Colonic mucosa (tissue), 4 donors: ENCODE measurements at regions not wholly inside any gene's neighbourhood (a gene's known extent, or its start where the extent isn't known, plus 50 kb on each side); places are given as distances from the start of the nearest gene placed in this dataset.

Source experiments
- DNase-seq: peaks from one replicate; pipeline ENCODE4 v3.0.0-alpha.2; 2020
- H3K27ac ChIP-seq: fragments of 200-600 bp; one replicate; pipeline ENCODE4 v1.8.0; 2021
- H3K27me3 ChIP-seq: fragments of 200-600 bp; one replicate; pipeline ENCODE4 v1.8.0; 2021
- H3K36me3 ChIP-seq: fragments of 200-600 bp; one replicate; pipeline ENCODE4 v1.8.0; 2021
- H3K4me1 ChIP-seq: fragments of 200-600 bp; one replicate; pipeline ENCODE4 v1.8.0; 2021; ENCODE audit warnings: mild to moderate bottlenecking
- H3K4me3 ChIP-seq: fragments of 200-600 bp; one replicate; pipeline ENCODE4 v1.8.0; 2021
- H3K9ac ChIP-seq, 2 donors: one replicate each; pipeline ENCODE4 v1.7.0; 2013; ENCODE audit warnings: control low read depth in 2 of 2, low read depth in 2 of 2, low read length in 2 of 2
- H3K9me3 ChIP-seq: fragments of 200-600 bp; one replicate; pipeline ENCODE4 v1.8.0; 2021
- CTCF ChIP-seq: fragments of 200-600 bp; IDR thresholded peaks from one replicate; pipeline ENCODE4 v1.8.0; 2022; ENCODE audit warnings: antibody characterized with exemption, mild to moderate bottlenecking
- intact Hi-C: fragments of 100-400 bp; cut with DNase I; formaldehyde crosslinking; loops from one replicate; pipeline ENCODE4 v1.14.1; 2022
- donor health status: healthy.
- donor health status: DM: no; HTN: no; CAD: no.
- donor health status: DM: no; HTN: no; CAD: no.

GRCh38 chr12:115320451-115320850 is 636.5 kb upstream of the TBX3 start:
- Histone ChIP-seq H3K36me3 (no peaks in the 10 kb centered on the region), H3K9me3 (no peaks in the 10 kb centered on the region), H3K9ac (no peak overlapping the region), H3K27ac (no peak overlapping the region), H3K4me1 (no peaks in the 10 kb centered on the region), H3K27me3 (no peaks in the 10 kb centered on the region), H3K4me3 (no peak overlapping the region)
- no peak for DNase-seq
- intact Hi-C loops, result no loop called here
- TF ChIP-seq CTCF, result no peak

GRCh38 chr12:115319446-115320040 is 635.6 kb upstream of the TBX3 start:
- intact Hi-C loops, result no loop called here
- H3K27me3 ChIP-seq, result no peaks in the 10 kb centered on the region

GRCh38 chr12:115313929-115314328 is 630.0 kb upstream of the TBX3 start:
- no peak for DNase-seq
- no peak overlapping the region for H3K4me3 ChIP-seq
- TF ChIP-seq CTCF, result no peak
- H3K4me1 ChIP-seq, result no peaks in the 10 kb centered on the region
- intact Hi-C loops, result no loop called here
- no peak overlapping the region for H3K27ac ChIP-seq
- H3K9me3 ChIP-seq, result no peaks in the 10 kb centered on the region
- no peaks in the 10 kb centered on the region for H3K36me3 ChIP-seq
- H3K27me3 ChIP-seq, result no peaks in the 10 kb centered on the region
- H3K9ac ChIP-seq, result no peak overlapping the region

More at GRCh38 chr12:115319446-115320040, 635.6 kb upstream of the TBX3 start:
- no peak overlapping the region for H3K9ac ChIP-seq
- H3K27ac ChIP-seq, result no peak overlapping the region
- no peaks in the 10 kb centered on the region for H3K4me1 ChIP-seq
- no peak for TF ChIP-seq CTCF
- H3K9me3 ChIP-seq, result no peaks in the 10 kb centered on the region
- no peaks in the 10 kb centered on the region for H3K36me3 ChIP-seq
- no peak overlapping the region for H3K4me3 ChIP-seq
- no peak for DNase-seq

- intact Hi-C loops, result no loop called here
- DNase-seq, result no peak
- H3K9me3 ChIP-seq, result no peaks in the 10 kb centered on the region
- H3K36me3 ChIP-seq, result no peaks in the 10 kb centered on the region
- TF ChIP-seq CTCF, result no peak
- no peak overlapping the region for H3K9ac ChIP-seq
- no peak overlapping the region for H3K4me3 ChIP-seq
- H3K27me3 ChIP-seq, result no peaks in the 10 kb centered on the region
- H3K4me1 ChIP-seq, result no peaks in the 10 kb centered on the region
- H3K27ac ChIP-seq, result no peak overlapping the region
Measured at GRCh38 chr12:115312901-115313300, 628.9 kb upstream of the TBX3 start.

GRCh38 chr12:115311875-115312274 is 627.9 kb upstream of the TBX3 start:
- no peaks in the 10 kb centered on the region for H3K9me3 ChIP-seq
- no peak overlapping the region for H3K27ac ChIP-seq
- TF ChIP-seq CTCF, result no peak
- no peak overlapping the region for H3K4me3 ChIP-seq
- H3K27me3 ChIP-seq, result no peaks in the 10 kb centered on the region
- no peak for DNase-seq
- no peaks in the 10 kb centered on the region for H3K36me3 ChIP-seq
- H3K9ac ChIP-seq, result no peak overlapping the region
- intact Hi-C loops, result no loop called here
- no peaks in the 10 kb centered on the region for H3K4me1 ChIP-seq
